ENCODE measurements at regions not wholly inside any gene's neighbourhood (a gene's known extent, or its start where the extent isn't known, plus 50 kb on each side); places are given as distances from the start of the nearest gene placed in this dataset.

DNA sequence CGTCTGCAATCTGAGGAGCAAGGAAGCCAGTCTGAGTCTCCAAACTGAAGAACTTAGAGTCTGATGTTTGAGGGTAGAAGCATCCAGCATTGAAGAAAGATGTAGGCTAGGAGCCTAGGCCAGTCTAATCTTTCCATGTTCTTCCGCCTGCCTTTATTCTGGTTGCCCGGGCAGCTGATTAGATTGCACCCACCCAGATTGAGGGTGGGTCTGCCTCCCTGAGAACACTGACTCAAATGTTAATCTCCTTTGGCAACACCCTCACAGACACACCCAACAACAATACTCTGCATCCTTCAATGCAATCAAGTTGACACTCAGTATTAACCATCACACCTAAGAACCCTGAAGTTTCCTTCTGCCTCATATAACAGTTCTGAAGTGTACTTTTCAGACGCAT, 350.1 kb downstream of the RFPL4B start:
- Histone ChIP-seq H3K36me3 (no peaks in the 10 kb centered on the region), H3K4me1 (no peaks in the 10 kb centered on the region), H3K4me3 (no peak overlapping the region), H3K27ac (no peak overlapping the region), H3K9me3 (no peaks in the 10 kb centered on the region), H3K27me3 (no peaks in the 10 kb centered on the region)
- TF ChIP-seq, protein P1, sequence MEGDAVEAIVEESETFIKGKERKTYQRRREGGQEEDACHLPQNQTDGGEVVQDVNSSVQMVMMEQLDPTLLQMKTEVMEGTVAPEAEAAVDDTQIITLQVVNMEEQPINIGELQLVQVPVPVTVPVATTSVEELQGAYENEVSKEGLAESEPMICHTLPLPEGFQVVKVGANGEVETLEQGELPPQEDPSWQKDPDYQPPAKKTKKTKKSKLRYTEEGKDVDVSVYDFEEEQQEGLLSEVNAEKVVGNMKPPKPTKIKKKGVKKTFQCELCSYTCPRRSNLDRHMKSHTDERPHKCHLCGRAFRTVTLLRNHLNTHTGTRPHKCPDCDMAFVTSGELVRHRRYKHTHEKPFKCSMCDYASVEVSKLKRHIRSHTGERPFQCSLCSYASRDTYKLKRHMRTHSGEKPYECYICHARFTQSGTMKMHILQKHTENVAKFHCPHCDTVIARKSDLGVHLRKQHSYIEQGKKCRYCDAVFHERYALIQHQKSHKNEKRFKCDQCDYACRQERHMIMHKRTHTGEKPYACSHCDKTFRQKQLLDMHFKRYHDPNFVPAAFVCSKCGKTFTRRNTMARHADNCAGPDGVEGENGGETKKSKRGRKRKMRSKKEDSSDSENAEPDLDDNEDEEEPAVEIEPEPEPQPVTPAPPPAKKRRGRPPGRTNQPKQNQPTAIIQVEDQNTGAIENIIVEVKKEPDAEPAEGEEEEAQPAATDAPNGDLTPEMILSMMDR (IDR thresholded peaks at IDR 0.05): no peak
- TF ChIP-seq POLR2AphosphoS5 (IDR thresholded peaks at IDR 0.05) (no peak), POLR2A (IDR thresholded peaks at IDR 0.05) (no peak)
- intact Hi-C loops (cut with DNase I; ENCODE audit: low total_unique reads): no loop called here
- DNase-seq (ENCODE audit: low spot score in 2 of 2): no peak

GRCh38 chr6:112701201-112701600, 354.1 kb downstream of the RFPL4B start:
- Histone ChIP-seq H3K27ac (no peak overlapping the region), H3K27me3 (no peaks in the 10 kb centered on the region)
- intact Hi-C loops (cut with DNase I; ENCODE audit: low total_unique reads): no loop called here

DNA sequence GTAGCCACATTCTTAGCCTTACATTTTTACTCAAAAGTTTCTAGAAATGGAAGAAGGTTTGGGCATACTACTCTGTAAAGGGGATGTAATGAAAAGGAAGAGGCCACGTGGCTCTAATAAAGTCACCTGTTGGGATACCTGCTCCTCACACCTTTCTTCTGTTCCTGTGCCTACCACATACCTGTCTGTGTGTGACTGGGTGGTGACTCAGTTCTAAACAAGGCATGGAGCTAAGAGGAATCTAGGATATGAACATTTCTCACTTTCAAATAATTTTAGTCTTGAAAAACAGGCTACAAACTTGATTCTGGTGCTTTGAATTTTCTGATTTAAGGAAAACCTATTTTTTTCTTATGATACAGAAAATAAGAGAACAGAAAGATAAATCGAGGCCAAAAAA, 363.6 kb downstream of the RFPL4B start:
- H3K9me3 ChIP-seq: no peaks in the 10 kb centered on the region

More at GRCh38 chr6:112701201-112701600, 354.1 kb downstream of the RFPL4B start:
- no peaks in the 10 kb centered on the region for H3K36me3 ChIP-seq
- no peak for TF ChIP-seq POLR2A (IDR thresholded peaks at IDR 0.05)
- TF ChIP-seq, protein P1 (IDR thresholded peaks at IDR 0.05): no peak
- TF ChIP-seq POLR2AphosphoS5 (IDR thresholded peaks at IDR 0.05): no peak
- no peak overlapping the region for H3K4me3 ChIP-seq
- no peaks in the 10 kb centered on the region for H3K4me1 ChIP-seq
- no peaks in the 10 kb centered on the region for H3K9me3 ChIP-seq
- no peak for DNase-seq (ENCODE audit: low spot score in 2 of 2)

DNA sequence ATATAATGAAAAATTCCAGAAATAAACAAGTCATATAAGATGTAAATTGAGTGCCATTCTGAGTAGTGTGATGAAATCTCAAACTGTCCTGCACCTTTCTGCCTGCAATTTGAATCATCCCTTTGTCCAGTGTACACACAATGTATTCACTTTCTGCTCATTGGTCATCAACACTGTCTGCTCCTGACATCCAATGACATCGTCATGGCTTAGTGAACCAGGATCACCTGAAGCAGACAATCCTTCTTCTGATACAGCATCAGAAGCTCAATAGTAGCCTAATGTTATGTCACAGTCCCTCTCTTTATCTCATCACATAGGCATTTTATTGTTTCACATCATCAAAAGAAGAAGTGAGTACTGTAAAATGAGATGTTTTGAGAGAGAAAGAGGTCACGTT, 366.3 kb downstream of the RFPL4B start:
- TF ChIP-seq, protein P1 (IDR thresholded peaks at IDR 0.05): no peak
- TF ChIP-seq POLR2AphosphoS5 (IDR thresholded peaks at IDR 0.05): no peak
- TF ChIP-seq POLR2A (IDR thresholded peaks at IDR 0.05): no peak
- Histone ChIP-seq H3K4me1 (no peaks in the 10 kb centered on the region), H3K27me3 (no peaks in the 10 kb centered on the region), H3K9me3 (no peaks in the 10 kb centered on the region), H3K36me3 (no peaks in the 10 kb centered on the region), H3K27ac (no peak overlapping the region), H3K4me3 (no peak overlapping the region)
- intact Hi-C loops (cut with DNase I; ENCODE audit: low total_unique reads): no loop called here
- DNase-seq (ENCODE audit: low spot score in 2 of 2): no peak

More for the DNA sequence above, 363.6 kb downstream of the RFPL4B start:
- Histone ChIP-seq H3K27ac (no peak overlapping the region), H3K27me3 (no peaks in the 10 kb centered on the region), H3K4me3 (no peak overlapping the region), H3K4me1 (no peaks in the 10 kb centered on the region), H3K36me3 (no peaks in the 10 kb centered on the region)
- intact Hi-C loops (cut with DNase I; ENCODE audit: low total_unique reads): no loop called here
- TF ChIP-seq POLR2AphosphoS5 (IDR thresholded peaks at IDR 0.05): no peak
- TF ChIP-seq, protein P1 (IDR thresholded peaks at IDR 0.05): no peak
- TF ChIP-seq POLR2A (IDR thresholded peaks at IDR 0.05): no peak
- no peak for DNase-seq (ENCODE audit: low spot score in 2 of 2)

- H3K4me1 ChIP-seq: no peaks in the 10 kb centered on the region
- H3K27ac ChIP-seq: no peak overlapping the region
- H3K27me3 ChIP-seq: no peaks in the 10 kb centered on the region
- H3K4me3 ChIP-seq: no peak overlapping the region
- intact Hi-C loops (cut with DNase I; ENCODE audit: low total_unique reads): no loop called here
- TF ChIP-seq POLR2A (IDR thresholded peaks at IDR 0.05): no peak
- TF ChIP-seq POLR2AphosphoS5 (IDR thresholded peaks at IDR 0.05): no peak
- TF ChIP-seq, protein P1 (IDR thresholded peaks at IDR 0.05): no peak
- no peak for DNase-seq (ENCODE audit: low spot score in 2 of 2)
- H3K9me3 ChIP-seq: no peaks in the 10 kb centered on the region
- H3K36me3 ChIP-seq: no peaks in the 10 kb centered on the region
Observed at GRCh38 chr6:112717401-112717800, 370.3 kb downstream of the RFPL4B start.
